H1 (cell line): ENCODE measurements at regions not wholly inside any gene's neighbourhood (a gene's known extent, or its start where the extent isn't known, plus 50 kb on each side); places are given as distances from the start of the nearest gene placed in this dataset.

Experiments
- ATF2 ChIP-seq: IDR thresholded peaks from 2 replicates; pipeline ENCODE4 v1.6.1; 2012; ENCODE audit warnings: low read length, inconsistent platforms
- ATF3 ChIP-seq: IDR thresholded peaks from 2 replicates; pipeline ENCODE4 v1.6.1; 2011; ENCODE audit warnings: low read depth, mild to moderate bottlenecking, low read length; ENCODE audit not compliant: insufficient read depth
- CBX8 ChIP-seq: fragments of 300-800, 300-1000 bp; sonication (generic); IDR thresholded peaks from 2 replicates; pipeline ENCODE4 v1.7.1; 2016; ENCODE audit warnings: low read depth, low read length, borderline replicate concordance
- CTCF ChIP-seq, 3 experiments: IDR thresholded peaks; 1 replicate in 2 of 3; 2 replicates in 1 of 3; pipeline versions ENCODE4 v1.5.1 to v1.6.1; 2011; ENCODE audit warnings: low read length in 3 of 3, mild to moderate bottlenecking in 3 of 3, inconsistent platforms in 2 of 3, low read depth in 1 of 3, moderate library complexity in 1 of 3; ENCODE audit not compliant: insufficient read depth in 1 of 3; ENCODE audit errors: control extremely low read depth in 1 of 3
- E2F6 ChIP-seq: IDR thresholded peaks from 2 replicates; pipeline ENCODE4 v1.6.1; 2012; ENCODE audit warnings: inconsistent platforms
- GABPA ChIP-seq: IDR thresholded peaks from 2 replicates; pipeline ENCODE4 v1.6.1; 2011; ENCODE audit warnings: mild to moderate bottlenecking, low read length, moderate library complexity, borderline replicate concordance; ENCODE audit not compliant: insufficient read depth
- JUN ChIP-seq: IDR thresholded peaks from 2 replicates; pipeline ENCODE4 v1.6.1; 2011; ENCODE audit warnings: low read depth, mild to moderate bottlenecking, improper control_type of control experiment, low read length
- POLR2A ChIP-seq, 2 experiments: IDR thresholded peaks; 1 replicate in 1 of 2; 2 replicates in 1 of 2; pipeline ENCODE4 v1.6.1; 2011; ENCODE audit warnings: low read depth in 2 of 2, low read length in 2 of 2, mild to moderate bottlenecking in 2 of 2; ENCODE audit errors: control extremely low read depth in 1 of 2
- POU5F1 ChIP-seq: IDR thresholded peaks from 2 replicates; pipeline ENCODE4 v1.6.1; 2011; ENCODE audit warnings: low read depth, mild to moderate bottlenecking, low read length, moderate library complexity
- RFX5 ChIP-seq: IDR thresholded peaks from 2 replicates; pipeline ENCODE4 v1.6.1; 2011; ENCODE audit warnings: low read depth, low read length, improper control_type of control experiment, borderline replicate concordance
- TBP ChIP-seq: IDR thresholded peaks from 2 replicates; pipeline ENCODE4 v1.6.1; 2011; ENCODE audit warnings: low read depth, low read length, improper control_type of control experiment
- TCF12 ChIP-seq: IDR thresholded peaks from 2 replicates; pipeline ENCODE4 v1.6.1; 2011; ENCODE audit warnings: low read depth, mild to moderate bottlenecking, low read length
- YY1 ChIP-seq: IDR thresholded peaks from 2 replicates; pipeline ENCODE4 v1.6.1; 2011; ENCODE audit warnings: low read depth, mild to moderate bottlenecking, low read length

- no peak for TF ChIP-seq RFX5
- TF ChIP-seq GABPA = no peak
- TF ChIP-seq POLR2A (IDR thresholded peaks at IDR 0.05; ENCODE audit: control extremely low read depth in 1 of 2, low read depth in 2 of 2, low read length in 2 of 2) = no peak
- no peak for TF ChIP-seq ATF3
- no peak for TF ChIP-seq POU5F1
- TF ChIP-seq CTCF (IDR thresholded peaks at IDR 0.05; ENCODE audit: control extremely low read depth in 1 of 3, insufficient read depth in 1 of 3, low read depth in 1 of 3, low read length in 3 of 3) = no peak
- TF ChIP-seq TBP = no peak
- no peak for TF ChIP-seq CBX8
- no peak for TF ChIP-seq ATF2
- TF ChIP-seq E2F6 = no peak
- no peak for TF ChIP-seq JUN
- TF ChIP-seq TCF12 = no peak
- TF ChIP-seq YY1 = no peak
Measured at GRCh38 chr3:139778682-139779233, 101.0 kb upstream of the NMNAT3 start.
